DND-41 (cell line): ENCODE measurements at regions not wholly inside any gene's neighbourhood (a gene's known extent, or its start where the extent isn't known, plus 50 kb on each side); places are given as distances from the start of the nearest gene placed in this dataset.

Source experiments
- ATAC-seq: fragments of 200-7000 bp; cut with Tn5 transposase; 3 replicates; pipeline ENCODE4 v1.9.1; 2021; ENCODE audit warnings: low read depth; ENCODE audit not compliant: insufficient read depth
- DNase-seq: peaks from one replicate; pipeline ENCODE4 v3.0.0-alpha.2; 2020
- H2AFZ ChIP-seq: 2 replicates; pipeline ENCODE4 v1.6.0; 2012; ENCODE audit warnings: low read depth, low read length
- H3K27ac ChIP-seq: 2 replicates; pipeline ENCODE4 v1.5.1; 2012; ENCODE audit warnings: low read length, inconsistent platforms
- H3K27me3 ChIP-seq: fragments of 200-600 bp; sonication (generic); 2 replicates; pipeline ENCODE4 v1.6.0; 2012; ENCODE audit warnings: low read length, mild to moderate bottlenecking, inconsistent platforms; ENCODE audit not compliant: insufficient read depth, poor library complexity
- H3K36me3 ChIP-seq: 2 replicates; pipeline ENCODE4 v1.5.1; 2012; ENCODE audit warnings: low read length, inconsistent platforms; ENCODE audit not compliant: insufficient read depth
- H3K4me1 ChIP-seq: 2 replicates; pipeline ENCODE4 v1.5.1; 2012; ENCODE audit warnings: mild to moderate bottlenecking, low read length; ENCODE audit not compliant: insufficient read depth
- H3K4me2 ChIP-seq: 2 replicates; pipeline ENCODE4 v1.6.0; 2012; ENCODE audit warnings: mild to moderate bottlenecking, moderate library complexity, low read length, inconsistent platforms; ENCODE audit not compliant: insufficient read depth
- H3K4me3 ChIP-seq, 2 experiments: fragments of 200-600 bp in 1 of 2; shearing (Covaris generic) in 1 of 2; 2 replicates each; pipeline ENCODE4 v1.5.1; 2012 to 2016; ENCODE audit warnings: inconsistent platforms in 2 of 2, low read length in 2 of 2, mild to moderate bottlenecking in 2 of 2, low read depth in 1 of 2, moderate library complexity in 1 of 2
- H3K79me2 ChIP-seq: 2 replicates; pipeline ENCODE4 v1.6.0; 2012; ENCODE audit warnings: low read length, inconsistent platforms; ENCODE audit not compliant: insufficient read depth
- H3K9ac ChIP-seq: 2 replicates; pipeline ENCODE4 v1.6.0; 2012; ENCODE audit warnings: low read depth, mild to moderate bottlenecking, inconsistent platforms, low read length, moderate library complexity
- H3K9me3 ChIP-seq: 2 replicates; pipeline ENCODE4 v1.5.1; 2012; ENCODE audit warnings: low read length, moderate library complexity, mild to moderate bottlenecking, inconsistent platforms; ENCODE audit not compliant: insufficient read depth, severe bottlenecking
- H4K20me1 ChIP-seq: 2 replicates; pipeline ENCODE4 v1.6.0; 2012; ENCODE audit warnings: low read length; ENCODE audit not compliant: insufficient read depth
- EZH2 ChIP-seq: IDR thresholded peaks from 3 replicates; pipeline ENCODE4 v1.6.1; 2012; ENCODE audit warnings: borderline replicate concordance, low read depth, mild to moderate bottlenecking, moderate library complexity, low read length, inconsistent platforms; ENCODE audit not compliant: severe bottlenecking
- TF ChIP-seq, protein P1 (sequence below): IDR thresholded peaks from 2 replicates; pipeline ENCODE4 v1.5.1; 2012; ENCODE audit warnings: borderline replicate concordance, low read length, moderate library complexity, mild to moderate bottlenecking; ENCODE audit not compliant: poor library complexity, severe bottlenecking; ENCODE audit errors: extremely low read depth

DNA sequence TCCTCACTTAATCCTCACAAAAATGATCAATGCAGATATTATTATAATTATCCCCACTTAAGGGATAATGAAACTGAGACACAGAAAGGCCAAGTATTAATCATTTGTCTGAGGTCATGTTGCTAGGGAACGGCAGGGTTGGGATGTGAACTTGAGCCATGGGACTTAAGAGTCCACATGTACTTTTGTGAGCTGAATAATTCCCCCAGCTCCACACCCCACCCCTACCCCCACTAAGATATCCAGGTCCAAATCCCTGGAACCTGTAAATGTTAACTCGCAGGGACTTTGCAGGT, 290.5 kb upstream of the GADL1 start:
- no peaks in the 10 kb centered on the region for H4K20me1 ChIP-seq
- TF ChIP-seq, protein P1, sequence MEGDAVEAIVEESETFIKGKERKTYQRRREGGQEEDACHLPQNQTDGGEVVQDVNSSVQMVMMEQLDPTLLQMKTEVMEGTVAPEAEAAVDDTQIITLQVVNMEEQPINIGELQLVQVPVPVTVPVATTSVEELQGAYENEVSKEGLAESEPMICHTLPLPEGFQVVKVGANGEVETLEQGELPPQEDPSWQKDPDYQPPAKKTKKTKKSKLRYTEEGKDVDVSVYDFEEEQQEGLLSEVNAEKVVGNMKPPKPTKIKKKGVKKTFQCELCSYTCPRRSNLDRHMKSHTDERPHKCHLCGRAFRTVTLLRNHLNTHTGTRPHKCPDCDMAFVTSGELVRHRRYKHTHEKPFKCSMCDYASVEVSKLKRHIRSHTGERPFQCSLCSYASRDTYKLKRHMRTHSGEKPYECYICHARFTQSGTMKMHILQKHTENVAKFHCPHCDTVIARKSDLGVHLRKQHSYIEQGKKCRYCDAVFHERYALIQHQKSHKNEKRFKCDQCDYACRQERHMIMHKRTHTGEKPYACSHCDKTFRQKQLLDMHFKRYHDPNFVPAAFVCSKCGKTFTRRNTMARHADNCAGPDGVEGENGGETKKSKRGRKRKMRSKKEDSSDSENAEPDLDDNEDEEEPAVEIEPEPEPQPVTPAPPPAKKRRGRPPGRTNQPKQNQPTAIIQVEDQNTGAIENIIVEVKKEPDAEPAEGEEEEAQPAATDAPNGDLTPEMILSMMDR: no peak
- no peak for TF ChIP-seq EZH2
- DNase-seq: no peak
- no peaks in the 10 kb centered on the region for H3K9me3 ChIP-seq
- H3K4me2 ChIP-seq: no peak overlapping the region
- no peak overlapping the region for H3K9ac ChIP-seq
- H3K79me2 ChIP-seq: no peaks in the 10 kb centered on the region
- ATAC-seq: no peak
- no peak overlapping the region for H3K27ac ChIP-seq
- H3K4me1 ChIP-seq: no peaks in the 10 kb centered on the region
- no peak overlapping the region for H3K4me3 ChIP-seq
- no peaks in the 10 kb centered on the region for H3K27me3 ChIP-seq
- H2AFZ ChIP-seq: no peak overlapping the region
- no peaks in the 10 kb centered on the region for H3K36me3 ChIP-seq

DNA sequence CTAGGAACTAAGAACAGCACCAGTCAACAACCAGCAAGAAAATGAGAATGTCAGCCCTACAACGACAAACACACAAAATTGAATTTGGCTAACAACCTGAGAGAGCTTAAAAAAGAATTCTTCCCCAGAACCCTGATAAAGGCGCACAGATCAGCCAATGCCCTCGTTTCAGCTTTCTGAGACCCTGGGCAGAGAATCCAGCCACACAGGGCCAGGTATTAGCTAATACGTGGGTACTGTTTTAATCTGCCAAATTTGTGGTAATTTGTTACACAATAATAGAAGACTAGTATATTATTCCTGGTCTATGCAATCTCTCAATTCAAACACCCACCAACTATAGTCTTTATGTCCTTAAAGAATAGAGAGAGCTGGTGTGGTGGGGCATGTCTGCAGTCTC, 291.6 kb upstream of the GADL1 start:
- no peaks in the 10 kb centered on the region for H3K27me3 ChIP-seq
- no peak overlapping the region for H3K4me3 ChIP-seq
- H3K9me3 ChIP-seq: no peaks in the 10 kb centered on the region
- H3K4me1 ChIP-seq: no peaks in the 10 kb centered on the region
- ATAC-seq (no peak), DNase-seq (no peak)
- no peak overlapping the region for H3K27ac ChIP-seq
- H3K79me2 ChIP-seq: no peaks in the 10 kb centered on the region
- no peaks in the 10 kb centered on the region for H4K20me1 ChIP-seq
- H3K36me3 ChIP-seq: no peaks in the 10 kb centered on the region
- TF ChIP-seq, protein P1: no peak
- no peak for TF ChIP-seq EZH2
- H2AFZ ChIP-seq: no peak overlapping the region
- no peak overlapping the region for H3K4me2 ChIP-seq
- no peak overlapping the region for H3K9ac ChIP-seq

DNA sequence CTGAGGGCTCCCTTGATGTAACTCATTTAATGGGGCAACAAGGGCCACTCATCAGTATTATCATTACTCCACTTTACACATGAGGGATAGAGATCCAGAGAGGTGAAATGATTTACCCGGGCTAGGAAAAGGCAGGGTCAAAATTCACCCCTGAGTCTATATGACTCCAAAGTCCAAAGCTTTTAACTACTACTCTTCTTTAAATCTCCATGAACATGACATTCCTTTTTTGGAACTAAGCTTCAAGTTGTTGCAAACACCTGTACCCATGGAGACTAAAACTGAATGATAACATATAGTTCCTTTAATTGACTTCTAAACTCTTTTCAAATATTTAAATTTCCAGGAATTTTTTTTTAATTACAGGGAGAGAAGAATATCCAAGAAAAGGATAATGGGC, 292.9 kb upstream of the GADL1 start:
- no peak overlapping the region for H3K4me2 ChIP-seq
- H3K36me3 ChIP-seq: no peaks in the 10 kb centered on the region
- no peak overlapping the region for H3K27ac ChIP-seq
- H3K27me3 ChIP-seq: no peaks in the 10 kb centered on the region
- H3K79me2 ChIP-seq: no peaks in the 10 kb centered on the region
- no peaks in the 10 kb centered on the region for H3K4me1 ChIP-seq
- no peak for ATAC-seq
- no peak for DNase-seq
- no peak overlapping the region for H3K9ac ChIP-seq
- no peak for TF ChIP-seq EZH2
- TF ChIP-seq, protein P1: no peak
- no peaks in the 10 kb centered on the region for H3K9me3 ChIP-seq
- no peak overlapping the region for H3K4me3 ChIP-seq
- H4K20me1 ChIP-seq: no peaks in the 10 kb centered on the region
- H2AFZ ChIP-seq: no peak overlapping the region

DNA sequence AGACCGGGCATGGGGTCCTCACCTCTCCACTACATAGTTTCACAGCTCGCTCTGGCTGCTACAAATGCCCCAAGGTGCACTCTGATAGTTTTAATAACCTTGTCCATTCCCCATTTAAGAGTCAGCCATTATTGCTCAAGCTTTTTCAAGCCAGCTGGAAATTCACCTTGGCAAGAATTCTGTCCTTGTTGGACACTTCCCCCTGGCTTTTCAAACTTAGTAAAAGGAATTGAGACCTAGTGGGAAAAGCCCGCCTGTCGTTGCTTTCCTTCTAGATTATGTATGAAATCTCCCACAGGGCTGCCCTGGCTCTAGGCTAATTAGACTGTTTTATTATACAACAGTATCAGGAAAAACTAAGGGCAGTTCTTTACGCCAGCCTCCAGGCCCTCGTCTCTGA, 293.7 kb upstream of the GADL1 start:
- TF ChIP-seq, protein P1: no peak
- TF ChIP-seq EZH2: no peak
- ATAC-seq: no peak
- no peak overlapping the region for H3K9ac ChIP-seq

More for the DNA sequence above, 293.7 kb upstream of the GADL1 start:
- no peak for DNase-seq
- Histone ChIP-seq H3K79me2 (no peaks in the 10 kb centered on the region), H3K36me3 (no peaks in the 10 kb centered on the region), H3K27ac (no peak overlapping the region), H3K4me1 (no peaks in the 10 kb centered on the region), H3K4me2 (no peak overlapping the region), H3K4me3 (no peak overlapping the region), H3K9me3 (no peaks in the 10 kb centered on the region), H2AFZ (no peak overlapping the region), H4K20me1 (no peaks in the 10 kb centered on the region), H3K27me3 (no peaks in the 10 kb centered on the region)
